Stomach smooth muscle (tissue), 2 donors: ENCODE measurements at regions not wholly inside any gene's neighbourhood (a gene's known extent, or its start where the extent isn't known, plus 50 kb on each side); places are given as distances from the start of the nearest gene placed in this dataset.

Source experiments
- H3K27ac ChIP-seq: one replicate; pipeline ENCODE4 v1.7.0; 2013; ENCODE audit warnings: mild to moderate bottlenecking, low read length, inconsistent platforms
- H3K27me3 ChIP-seq, 2 donors: one replicate each; pipeline ENCODE4 v1.7.0; 2013; ENCODE audit warnings: low read length in 2 of 2; ENCODE audit not compliant: insufficient read depth in 2 of 2, control insufficient read depth in 1 of 2
- H3K36me3 ChIP-seq, 2 donors: one replicate each; pipeline ENCODE4 v1.7.0; 2013; ENCODE audit warnings: low read length in 2 of 2; ENCODE audit not compliant: control insufficient read depth in 2 of 2, insufficient read depth in 2 of 2
- H3K4me1 ChIP-seq: one replicate; pipeline ENCODE4 v1.7.0; 2013; ENCODE audit warnings: low read length; ENCODE audit not compliant: control insufficient read depth, insufficient read depth
- H3K4me3 ChIP-seq, 2 donors: one replicate each; pipeline ENCODE4 v1.7.0; 2013; ENCODE audit warnings: low read length in 2 of 2
- H3K9ac ChIP-seq, 2 donors: one replicate each; pipeline ENCODE4 v1.7.0; 2013; ENCODE audit warnings: low read length in 2 of 2, mild to moderate bottlenecking in 1 of 2
- H3K9me3 ChIP-seq, 2 donors: one replicate each; pipeline ENCODE4 v1.7.0; 2013; ENCODE audit warnings: low read length in 2 of 2; ENCODE audit not compliant: control insufficient read depth in 2 of 2
- donor health status: healthy.
- donor health status: Pancreatic carcinoma.

- H3K27ac ChIP-seq, result no peak overlapping the region
- no peaks in the 10 kb centered on the region for H3K36me3 ChIP-seq
- H3K9ac ChIP-seq, result no peak overlapping the region
- H3K4me3 ChIP-seq, result no peak overlapping the region
- no peaks in the 10 kb centered on the region for H3K9me3 ChIP-seq
- H3K4me1 ChIP-seq, result no peaks in the 10 kb centered on the region
- no peaks in the 10 kb centered on the region for H3K27me3 ChIP-seq
These were observed 105.3 kb upstream of the ZPLD1 start for GRCh38 chr3:102329561-102329960.

GRCh38 chr3:102332205-102332604 lies 102.6 kb upstream of the ZPLD1 start:
- Histone ChIP-seq H3K9ac (no peak overlapping the region), H3K27me3 (no peaks in the 10 kb centered on the region), H3K4me1 (no peaks in the 10 kb centered on the region), H3K9me3 (no peaks in the 10 kb centered on the region), H3K4me3 (no peak overlapping the region), H3K27ac (no peak overlapping the region), H3K36me3 (no peaks in the 10 kb centered on the region)

- no peak overlapping the region for H3K27ac ChIP-seq
- H3K27me3 ChIP-seq, result no peaks in the 10 kb centered on the region
- no peak overlapping the region for H3K4me3 ChIP-seq
- no peaks in the 10 kb centered on the region for H3K36me3 ChIP-seq
- H3K9me3 ChIP-seq, result no peaks in the 10 kb centered on the region
- no peak overlapping the region for H3K9ac ChIP-seq
- H3K4me1 ChIP-seq, result no peaks in the 10 kb centered on the region
These were observed 101.9 kb upstream of the ZPLD1 start for GRCh38 chr3:102332934-102333333.

- no peak overlapping the region for H3K4me3 ChIP-seq
- H3K36me3 ChIP-seq, result no peaks in the 10 kb centered on the region
- no peaks in the 10 kb centered on the region for H3K9me3 ChIP-seq
- no peak overlapping the region for H3K27ac ChIP-seq
- H3K4me1 ChIP-seq, result no peaks in the 10 kb centered on the region
- no peaks in the 10 kb centered on the region for H3K27me3 ChIP-seq
- H3K9ac ChIP-seq, result no peak overlapping the region
These were observed 98.7 kb upstream of the ZPLD1 start for GRCh38 chr3:102336130-102336529.

GRCh38 chr3:102339671-102340070 lies 95.1 kb upstream of the ZPLD1 start:
- H3K4me1 ChIP-seq, result no peaks in the 10 kb centered on the region
- H3K27me3 ChIP-seq, result no peaks in the 10 kb centered on the region
- H3K9me3 ChIP-seq, result no peaks in the 10 kb centered on the region
- H3K36me3 ChIP-seq, result no peaks in the 10 kb centered on the region
- H3K9ac ChIP-seq, result no peak overlapping the region
- H3K27ac ChIP-seq, result no peak overlapping the region
- no peak overlapping the region for H3K4me3 ChIP-seq

GRCh38 chr3:102346897-102347296 lies 87.9 kb upstream of the ZPLD1 start:
- H3K36me3 ChIP-seq, result no peaks in the 10 kb centered on the region
- no peaks in the 10 kb centered on the region for H3K27me3 ChIP-seq
- no peak overlapping the region for H3K9ac ChIP-seq
- H3K27ac ChIP-seq, result no peak overlapping the region
- H3K9me3 ChIP-seq, result no peaks in the 10 kb centered on the region
- H3K4me3 ChIP-seq, result no peak overlapping the region
- H3K4me1 ChIP-seq, result no peaks in the 10 kb centered on the region

GRCh38 chr3:102348904-102349303 lies 85.9 kb upstream of the ZPLD1 start:
- no peak overlapping the region for H3K27ac ChIP-seq
- H3K27me3 ChIP-seq, result no peaks in the 10 kb centered on the region
- H3K4me1 ChIP-seq, result no peaks in the 10 kb centered on the region
- no peak overlapping the region for H3K9ac ChIP-seq
- H3K36me3 ChIP-seq, result no peaks in the 10 kb centered on the region
- H3K9me3 ChIP-seq, result no peaks in the 10 kb centered on the region
- no peak overlapping the region for H3K4me3 ChIP-seq

- no peak overlapping the region for H3K27ac ChIP-seq
- H3K36me3 ChIP-seq, result no peaks in the 10 kb centered on the region
- no peaks in the 10 kb centered on the region for H3K27me3 ChIP-seq
- H3K9ac ChIP-seq, result no peak overlapping the region
- no peaks in the 10 kb centered on the region for H3K4me1 ChIP-seq
- H3K9me3 ChIP-seq, result no peaks in the 10 kb centered on the region
- H3K4me3 ChIP-seq, result no peak overlapping the region
These were observed 81.7 kb upstream of the ZPLD1 start for GRCh38 chr3:102353148-102353547.

GRCh38 chr3:102353805-102354204 lies 81.0 kb upstream of the ZPLD1 start:
- no peaks in the 10 kb centered on the region for H3K27me3 ChIP-seq
- no peak overlapping the region for H3K27ac ChIP-seq
- H3K4me3 ChIP-seq, result no peak overlapping the region
- H3K4me1 ChIP-seq, result no peaks in the 10 kb centered on the region
- H3K9me3 ChIP-seq, result no peaks in the 10 kb centered on the region
- no peaks in the 10 kb centered on the region for H3K36me3 ChIP-seq
- H3K9ac ChIP-seq, result no peak overlapping the region

- Histone ChIP-seq H3K36me3 (no peaks in the 10 kb centered on the region), H3K27ac (no peak overlapping the region), H3K4me1 (no peaks in the 10 kb centered on the region), H3K27me3 (no peaks in the 10 kb centered on the region), H3K9ac (no peak overlapping the region), H3K4me3 (no peak overlapping the region), H3K9me3 (no peaks in the 10 kb centered on the region)
These were observed 79.8 kb upstream of the ZPLD1 start for GRCh38 chr3:102354818-102355515.

- Histone ChIP-seq H3K27ac (no peak overlapping the region), H3K27me3 (no peaks in the 10 kb centered on the region), H3K4me3 (no peak overlapping the region), H3K36me3 (no peaks in the 10 kb centered on the region), H3K9ac (no peak overlapping the region), H3K9me3 (no peaks in the 10 kb centered on the region), H3K4me1 (no peaks in the 10 kb centered on the region)
These were observed 78.3 kb upstream of the ZPLD1 start for GRCh38 chr3:102356506-102356905.
